ENCODE measurements at regions not wholly inside any gene's neighbourhood (a gene's known extent, or its start where the extent isn't known, plus 50 kb on each side); places are given as distances from the start of the nearest gene placed in this dataset.

GRCh38 chr3:23656199-23656598 is 149.6 kb upstream of the UBE2E1 start:
- DNase-seq (ENCODE audit: low read depth): no peak
- H3K4me3 ChIP-seq (ENCODE audit: low read length): no peak overlapping the region
- TF ChIP-seq, protein P1, sequence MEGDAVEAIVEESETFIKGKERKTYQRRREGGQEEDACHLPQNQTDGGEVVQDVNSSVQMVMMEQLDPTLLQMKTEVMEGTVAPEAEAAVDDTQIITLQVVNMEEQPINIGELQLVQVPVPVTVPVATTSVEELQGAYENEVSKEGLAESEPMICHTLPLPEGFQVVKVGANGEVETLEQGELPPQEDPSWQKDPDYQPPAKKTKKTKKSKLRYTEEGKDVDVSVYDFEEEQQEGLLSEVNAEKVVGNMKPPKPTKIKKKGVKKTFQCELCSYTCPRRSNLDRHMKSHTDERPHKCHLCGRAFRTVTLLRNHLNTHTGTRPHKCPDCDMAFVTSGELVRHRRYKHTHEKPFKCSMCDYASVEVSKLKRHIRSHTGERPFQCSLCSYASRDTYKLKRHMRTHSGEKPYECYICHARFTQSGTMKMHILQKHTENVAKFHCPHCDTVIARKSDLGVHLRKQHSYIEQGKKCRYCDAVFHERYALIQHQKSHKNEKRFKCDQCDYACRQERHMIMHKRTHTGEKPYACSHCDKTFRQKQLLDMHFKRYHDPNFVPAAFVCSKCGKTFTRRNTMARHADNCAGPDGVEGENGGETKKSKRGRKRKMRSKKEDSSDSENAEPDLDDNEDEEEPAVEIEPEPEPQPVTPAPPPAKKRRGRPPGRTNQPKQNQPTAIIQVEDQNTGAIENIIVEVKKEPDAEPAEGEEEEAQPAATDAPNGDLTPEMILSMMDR (conservative IDR thresholded peaks at IDR 0.05; ENCODE audit: low read depth, low read length): no peak

GRCh38 chr3:23656821-23657220 is 148.9 kb upstream of the UBE2E1 start:
- H3K4me3 ChIP-seq (ENCODE audit: low read length): no peak overlapping the region
- TF ChIP-seq, protein P1 (conservative IDR thresholded peaks at IDR 0.05; ENCODE audit: low read depth, low read length): no peak
- no peak for DNase-seq (ENCODE audit: low read depth)

DNA sequence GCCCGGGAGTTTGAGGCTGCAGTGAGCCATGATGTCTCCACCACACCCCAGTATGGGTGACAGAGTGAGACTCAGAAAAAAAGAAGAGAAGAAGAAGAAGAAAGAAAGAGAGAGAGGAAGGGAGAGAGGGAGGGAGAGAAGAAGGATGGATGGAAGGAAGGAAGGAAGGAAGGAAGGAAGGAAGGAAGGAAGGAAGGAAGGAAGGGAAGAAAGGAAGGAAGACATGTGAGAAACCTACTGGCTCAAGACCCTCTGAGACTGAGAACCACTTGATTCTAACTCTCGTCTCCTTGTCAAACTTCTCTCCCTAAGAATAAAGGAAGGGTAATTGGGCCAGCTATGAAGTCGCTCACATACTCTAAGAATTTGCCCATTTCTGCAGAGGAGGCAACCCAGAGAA is 148.1 kb upstream of the UBE2E1 start:
- DNase-seq (ENCODE audit: low read depth): no peak
- TF ChIP-seq, protein P1 (conservative IDR thresholded peaks at IDR 0.05; ENCODE audit: low read depth, low read length): no peak
- no peak overlapping the region for H3K4me3 ChIP-seq (ENCODE audit: low read length)

DNA sequence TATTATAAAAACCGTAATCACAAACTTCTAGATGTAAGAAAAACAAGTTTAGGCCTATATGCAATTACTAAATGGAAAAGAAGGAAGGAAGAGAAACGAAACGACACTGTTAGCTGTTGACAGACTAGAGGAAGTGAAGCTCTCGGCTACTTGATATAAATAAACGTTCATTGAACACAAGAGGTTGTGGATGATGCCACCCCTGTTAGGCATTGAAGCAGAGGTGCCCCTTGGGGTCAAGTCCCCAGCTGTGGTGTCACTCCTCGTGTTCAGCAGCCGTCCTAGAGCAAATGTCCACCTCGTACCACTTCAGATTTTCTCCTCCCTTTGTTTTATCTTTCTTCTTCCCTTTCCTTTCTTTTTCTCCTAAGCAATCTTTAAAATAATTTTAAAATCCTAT is 146.5 kb upstream of the UBE2E1 start:
- H3K4me3 ChIP-seq (ENCODE audit: low read length): no peak overlapping the region
- TF ChIP-seq, protein P1 (conservative IDR thresholded peaks at IDR 0.05; ENCODE audit: low read depth, low read length): no peak
- no peak for DNase-seq (ENCODE audit: low read depth)

DNA sequence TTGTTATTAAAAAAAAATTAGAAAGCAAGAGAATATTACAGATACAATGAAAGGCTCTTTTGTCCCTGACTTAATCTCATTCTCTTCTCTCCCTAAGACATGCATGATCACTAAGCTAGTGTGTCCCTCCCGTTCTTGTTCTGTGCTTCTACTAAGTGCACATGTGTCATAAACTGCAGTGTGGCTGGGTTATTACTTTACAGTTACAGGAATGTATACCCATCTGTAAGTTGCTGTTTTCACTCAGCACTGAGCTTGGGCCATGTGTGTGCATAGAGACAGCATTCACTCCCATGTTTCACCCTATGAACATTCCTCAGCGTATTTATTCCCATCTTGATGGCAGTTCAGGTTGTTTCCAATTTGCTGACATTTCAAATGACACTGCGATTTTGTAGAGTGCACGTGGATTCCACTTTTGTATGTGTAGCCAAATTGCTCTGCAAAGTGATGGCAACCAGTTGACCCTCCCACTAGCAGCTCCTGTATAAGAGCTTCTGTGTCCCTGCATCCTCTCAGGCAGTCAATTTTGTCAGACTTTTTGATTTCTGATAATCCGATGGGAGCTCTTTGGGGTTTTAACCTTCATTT is 145.8 kb upstream of the UBE2E1 start:
- H3K4me3 ChIP-seq (ENCODE audit: low read length): no peak overlapping the region
- no peak for DNase-seq (ENCODE audit: low read depth)

GRCh38 chr3:23662079-23662617 is 143.6 kb upstream of the UBE2E1 start:
- H3K4me3 ChIP-seq (ENCODE audit: low read length): no peak overlapping the region
- no peak for DNase-seq (ENCODE audit: low read depth)
- TF ChIP-seq, protein P1 (conservative IDR thresholded peaks at IDR 0.05; ENCODE audit: low read depth, low read length): no peak

More for the DNA sequence above, 145.8 kb upstream of the UBE2E1 start:
- TF ChIP-seq, protein P1 (conservative IDR thresholded peaks at IDR 0.05; ENCODE audit: low read depth, low read length): no peak

DNA sequence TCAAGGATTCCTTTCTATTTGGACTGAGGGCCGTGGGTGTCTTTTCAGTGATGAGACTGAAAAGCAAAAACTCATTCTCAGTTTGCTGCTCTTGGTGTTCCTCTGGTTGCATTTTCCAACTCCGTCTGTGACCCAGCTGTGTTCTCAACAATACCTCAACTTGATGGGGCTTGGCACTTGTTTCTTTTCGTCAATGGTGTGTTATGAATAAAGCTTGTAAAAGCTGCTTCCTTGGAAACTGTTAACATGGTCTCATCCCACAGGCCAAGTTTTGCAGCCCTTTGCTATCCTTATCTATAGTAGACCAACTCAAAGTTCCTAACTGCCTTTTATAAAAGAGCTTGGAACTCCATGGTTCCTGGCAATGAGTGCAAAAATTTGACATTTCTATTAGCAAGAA is 142.5 kb upstream of the UBE2E1 start:
- no peak for DNase-seq (ENCODE audit: low read depth)

More for the DNA sequence above, 142.5 kb upstream of the UBE2E1 start:
- no peak overlapping the region for H3K4me3 ChIP-seq (ENCODE audit: low read length)
- TF ChIP-seq, protein P1 (conservative IDR thresholded peaks at IDR 0.05; ENCODE audit: low read depth, low read length): no peak

All from retinal pigment epithelial cell (primary cell).